ENCODE measurements at regions not wholly inside any gene's neighbourhood (a gene's known extent, or its start where the extent isn't known, plus 50 kb on each side); places are given as distances from the start of the nearest gene placed in this dataset.

DNA sequence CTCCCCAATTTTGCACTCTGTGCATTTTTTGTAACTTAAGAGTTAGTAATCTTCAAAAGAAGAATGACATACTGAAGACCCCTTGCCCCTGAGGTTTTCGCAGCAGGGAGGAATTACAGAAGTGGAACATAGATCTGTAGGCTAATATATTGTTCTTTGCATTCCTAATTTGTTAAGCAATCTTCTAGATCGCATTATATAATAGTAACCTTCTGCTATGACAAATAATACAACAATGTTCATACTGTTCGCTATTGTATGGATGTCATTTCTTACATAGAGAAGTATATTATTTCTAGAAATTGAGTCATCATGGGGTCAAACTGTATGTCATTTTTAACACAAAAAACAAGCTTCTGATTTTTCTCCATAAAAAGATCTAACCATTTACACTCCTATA lies 95.8 kb upstream of the TGFBR2 start:
- no peak for TF ChIP-seq SUZ12 (IDR thresholded peaks at IDR 0.05)
- no peak for TF ChIP-seq SP1 (IDR thresholded peaks at IDR 0.05)
- no peak for TF ChIP-seq FOXM1 (IDR thresholded peaks at IDR 0.05; ENCODE audit: borderline replicate concordance)
- no peak for TF ChIP-seq CTBP1 (IDR thresholded peaks at IDR 0.05; ENCODE audit: borderline replicate concordance)
- no peak for TF ChIP-seq BHLHE40 (IDR thresholded peaks at IDR 0.05; ENCODE audit: borderline replicate concordance)
- no peak for TF ChIP-seq HDGF (IDR thresholded peaks at IDR 0.05; ENCODE audit: borderline replicate concordance)
- no peak for TF ChIP-seq FOXA1 (IDR thresholded peaks at IDR 0.05)
- TF ChIP-seq ARNT (IDR thresholded peaks at IDR 0.05) = no peak
- no peak for TF ChIP-seq LEF1 (IDR thresholded peaks at IDR 0.05; ENCODE audit: borderline replicate concordance)
- no peak for TF ChIP-seq ZNF384 (IDR thresholded peaks at IDR 0.05)
- no peak for TF ChIP-seq FOXK2 (IDR thresholded peaks at IDR 0.05)

All from HEK293T (cell line).